ENCODE measurements at regions not wholly inside any gene's neighbourhood (a gene's known extent, or its start where the extent isn't known, plus 50 kb on each side); places are given as distances from the start of the nearest gene placed in this dataset.

GRCh38 chr4:163688856-163689255 is 194.4 kb downstream of the TMA16 start:
- TF ChIP-seq CTCF (IDR thresholded peaks at IDR 0.05) (no peak), POLR2AphosphoS5 (IDR thresholded peaks at IDR 0.05; ENCODE audit: insufficient read depth in 1 of 2, low read depth in 1 of 2) (no peak)

All from vagina (tissue), 2 donors.